Large intestine (tissue), 3 donors: ENCODE measurements at regions not wholly inside any gene's neighbourhood (a gene's known extent, or its start where the extent isn't known, plus 50 kb on each side); places are given as distances from the start of the nearest gene placed in this dataset.

ENCODE experiments used
- DNase-seq, 2 donors: peaks; one replicate each; pipeline versions ENCODE4 v3.0.0 to v3.0.0-alpha.2; 2013
- H3K27ac ChIP-seq: one replicate; pipeline ENCODE4 v1.5.1; 2013; ENCODE audit warnings: low read length
- H3K27me3 ChIP-seq: 2 replicates; pipeline ENCODE4 v1.6.1; 2013; ENCODE audit warnings: low read length; ENCODE audit not compliant: control insufficient read depth, insufficient read depth
- H3K36me3 ChIP-seq: 2 replicates; pipeline ENCODE4 v1.6.1; 2013; ENCODE audit warnings: low read length; ENCODE audit not compliant: control insufficient read depth, insufficient read depth
- H3K4me1 ChIP-seq: one replicate; pipeline ENCODE4 v1.6.1; 2013; ENCODE audit warnings: low read length; ENCODE audit not compliant: control insufficient read depth, insufficient read depth
- H3K4me3 ChIP-seq: one replicate; pipeline ENCODE4 v1.5.1; 2013; ENCODE audit warnings: low read length
- H3K9me3 ChIP-seq: one replicate; pipeline ENCODE4 v1.6.1; 2013; ENCODE audit warnings: mild to moderate bottlenecking, low read depth, low read length, moderate library complexity; ENCODE audit not compliant: control insufficient read depth
- WGBS: methylation state at CpG from one replicate; pipeline ENCODE4 v1.1.5; 2013; ENCODE audit warnings: low lambda C conversion rate; ENCODE audit not compliant: insufficient coverage; 5-methylcytosine and 5-hydroxymethylcytosine counted together

DNA sequence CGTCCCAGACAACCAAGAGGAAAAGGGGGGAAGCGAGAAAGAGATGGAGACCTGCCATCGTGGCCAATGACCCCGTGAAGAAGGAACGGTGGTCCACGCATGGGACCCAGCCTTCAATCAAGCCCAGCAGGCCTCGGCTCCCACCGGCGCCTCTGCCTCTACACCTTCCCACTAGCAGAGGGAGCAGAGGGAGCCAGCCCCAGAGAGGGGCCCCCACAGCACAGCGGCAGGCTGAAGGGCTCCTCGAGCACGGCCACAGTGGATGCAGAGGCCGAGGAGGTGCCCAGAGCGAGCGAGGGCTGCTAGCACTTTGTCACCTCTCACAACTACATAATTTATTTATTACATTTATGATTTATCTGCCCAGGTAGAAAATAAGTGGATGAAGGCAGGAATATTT is 68.4 kb upstream of the TOPAZ1 start:
- H3K4me3 ChIP-seq, result no peak overlapping the region
- DNase-seq, result no peak
- H3K27ac ChIP-seq, result no peak overlapping the region
- H3K4me1 ChIP-seq, result no peaks in the 10 kb centered on the region
- no peaks in the 10 kb centered on the region for H3K27me3 ChIP-seq
- H3K9me3 ChIP-seq, result peaks cover 3% of the 10 kb centered on the region
- WGBS, result no CpG with 5 or more reads among the region's 15 CpGs
- H3K36me3 ChIP-seq, result no peaks in the 10 kb centered on the region

DNA sequence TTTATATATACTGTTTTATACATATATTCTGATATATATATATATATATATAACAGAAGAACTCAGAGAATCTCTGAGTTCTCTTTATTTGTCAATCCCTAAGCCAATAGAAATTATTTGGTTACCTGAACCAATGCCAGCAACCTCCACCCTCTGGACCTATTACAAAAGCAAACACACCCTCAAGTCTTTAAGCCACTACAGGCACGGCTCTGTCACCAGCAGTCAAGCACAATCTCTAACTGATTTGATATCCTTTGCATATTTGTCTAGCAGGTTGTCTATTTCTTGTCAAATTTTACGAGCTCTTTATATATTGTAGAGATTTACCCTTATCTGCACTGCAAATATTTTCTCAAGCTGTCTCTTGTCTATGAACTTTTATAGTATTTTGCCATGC is 66.6 kb upstream of the TOPAZ1 start:
- H3K36me3 ChIP-seq, result no peaks in the 10 kb centered on the region
- WGBS, result 30% methylated on average over 1 of the region's 2 CpGs
- no peak for DNase-seq
- no peaks in the 10 kb centered on the region for H3K27me3 ChIP-seq
- no peaks in the 10 kb centered on the region for H3K4me1 ChIP-seq
- no peak overlapping the region for H3K4me3 ChIP-seq
- no peak overlapping the region for H3K27ac ChIP-seq
- peaks cover 3% of the 10 kb centered on the region for H3K9me3 ChIP-seq

DNA sequence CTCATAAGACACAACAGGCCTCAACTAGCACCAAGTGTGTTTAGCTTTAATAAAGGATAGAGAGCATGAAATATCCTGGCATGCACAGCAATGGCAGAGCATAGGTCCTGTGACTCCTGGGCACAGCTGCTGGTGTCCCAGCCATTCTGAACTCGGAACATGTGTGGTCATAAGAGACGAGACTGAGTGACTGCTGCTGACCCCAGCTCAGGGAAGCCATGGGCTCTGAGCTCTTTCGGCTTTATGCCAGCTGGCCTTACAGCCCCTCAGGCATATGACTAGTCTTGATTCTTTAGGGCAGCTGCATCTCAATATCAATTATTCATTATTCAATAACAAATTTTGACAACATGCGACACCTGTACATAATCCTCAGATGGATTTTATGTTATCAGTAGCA is 62.4 kb upstream of the TOPAZ1 start:
- Histone ChIP-seq H3K4me1 (no peaks in the 10 kb centered on the region), H3K4me3 (no peak overlapping the region), H3K27me3 (no peaks in the 10 kb centered on the region), H3K9me3 (no peaks in the 10 kb centered on the region), H3K27ac (no peak overlapping the region), H3K36me3 (no peaks in the 10 kb centered on the region)
- WGBS, result no CpG with 5 or more reads among the region's 4 CpGs
- no peak for DNase-seq

DNA sequence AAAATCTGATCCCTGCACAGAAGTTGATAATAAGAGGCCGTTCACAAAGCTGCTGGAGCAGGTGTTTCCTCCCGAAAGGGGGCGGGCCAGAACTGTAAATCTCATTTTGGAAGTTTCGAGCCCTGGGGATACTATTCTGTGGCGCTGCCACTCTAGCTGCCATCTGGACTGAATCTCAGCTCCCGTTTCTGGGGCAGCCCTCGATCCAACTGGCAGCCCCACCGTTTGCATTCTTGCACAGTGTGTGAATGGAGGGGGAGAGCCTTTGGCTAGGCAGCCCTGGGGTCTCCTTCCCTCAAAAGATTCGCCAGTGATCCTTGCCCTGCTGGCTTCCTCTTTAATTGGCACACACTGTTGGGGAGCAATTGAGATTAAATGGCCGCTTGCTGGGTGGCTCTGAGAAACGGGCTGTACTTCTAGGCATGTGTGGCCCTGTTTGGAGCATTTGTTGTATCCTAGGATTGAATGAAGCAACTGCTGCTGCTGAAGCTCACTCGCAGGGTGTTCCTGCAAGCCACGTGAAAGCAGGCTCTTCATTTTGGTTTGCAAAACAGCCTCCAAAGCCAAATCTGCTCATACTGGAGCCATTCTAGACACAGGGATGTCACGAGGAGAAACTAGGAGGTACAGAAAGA is 57.2 kb upstream of the TOPAZ1 start:
- no peaks in the 10 kb centered on the region for H3K27me3 ChIP-seq
- no CpG with 5 or more reads among the region's 14 CpGs for WGBS
- no peaks in the 10 kb centered on the region for H3K36me3 ChIP-seq
- no peak overlapping the region for H3K4me3 ChIP-seq
- peaks cover 3% of the 10 kb centered on the region for H3K4me1 ChIP-seq
- H3K27ac ChIP-seq, result no peak overlapping the region
- DNase-seq, result no peak
- no peaks in the 10 kb centered on the region for H3K9me3 ChIP-seq

DNA sequence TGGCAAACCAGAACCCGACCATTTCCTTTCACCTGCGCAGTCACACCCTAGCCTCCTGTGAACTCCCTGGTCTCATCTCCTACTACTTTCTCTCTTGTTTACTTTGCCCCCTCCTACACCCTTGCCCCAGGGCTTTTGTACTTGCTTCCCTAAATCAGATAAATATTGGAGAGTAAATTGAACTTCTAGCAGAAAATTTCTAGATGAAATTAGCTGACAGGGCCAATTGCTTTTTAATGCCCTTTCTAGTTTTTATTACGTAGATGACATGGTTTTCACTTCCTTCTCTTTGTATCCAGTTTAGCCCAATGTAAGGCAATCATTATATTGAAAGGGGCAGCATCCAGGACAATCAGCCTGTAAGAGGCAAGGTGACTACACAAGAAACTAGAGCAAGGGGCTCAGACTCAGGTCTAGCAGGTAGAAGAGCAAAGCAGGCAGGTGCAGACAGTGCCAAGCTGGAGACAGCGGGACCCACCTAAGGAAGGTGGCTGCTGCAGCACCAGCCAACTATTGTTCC is 56.2 kb upstream of the TOPAZ1 start:
- no peaks in the 10 kb centered on the region for H3K36me3 ChIP-seq
- peaks cover 3% of the 10 kb centered on the region for H3K4me1 ChIP-seq
- 71% methylated on average over 1 of the region's 4 CpGs for WGBS
- no peaks in the 10 kb centered on the region for H3K27me3 ChIP-seq
- no peak overlapping the region for H3K4me3 ChIP-seq
- H3K9me3 ChIP-seq, result no peaks in the 10 kb centered on the region
- DNase-seq, result no peak
- H3K27ac ChIP-seq, result no peak overlapping the region

DNA sequence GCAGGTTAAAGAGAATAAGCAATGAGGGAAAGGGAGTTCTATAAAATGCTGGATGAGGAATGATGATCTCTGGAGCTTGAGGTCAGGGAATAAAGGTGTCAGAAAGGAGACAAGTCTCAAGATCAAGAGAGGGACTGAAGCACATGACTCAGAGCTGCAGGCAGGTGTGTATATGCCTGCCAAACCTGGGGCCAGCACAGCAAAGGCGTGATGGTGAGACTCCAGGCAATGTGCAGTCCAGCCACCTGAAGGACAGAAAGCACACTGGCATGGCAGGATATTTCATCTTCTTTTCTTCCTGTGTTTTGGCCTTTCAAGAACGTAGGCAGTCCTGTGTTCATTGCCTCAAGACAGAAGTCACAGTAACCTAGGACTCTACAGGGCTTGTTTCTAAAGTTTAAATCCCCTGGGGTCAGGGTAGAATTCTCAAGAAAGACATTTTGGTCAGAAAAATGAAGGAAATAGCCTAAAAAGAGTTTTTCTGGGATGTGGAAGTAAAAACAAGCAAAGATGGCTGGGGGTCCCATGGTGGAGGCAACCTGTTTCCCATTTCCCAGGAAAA is 55.5 kb upstream of the TOPAZ1 start:
- Histone ChIP-seq H3K27ac (no peak overlapping the region), H3K9me3 (peaks cover 2% of the 10 kb centered on the region), H3K36me3 (no peaks in the 10 kb centered on the region), H3K27me3 (no peaks in the 10 kb centered on the region), H3K4me1 (peaks cover 3% of the 10 kb centered on the region), H3K4me3 (no peak overlapping the region)
- WGBS, result no CpG with 5 or more reads among the region's 2 CpGs
- peak in 1 of 2 donors; percentile 21 for DNase-seq

DNA sequence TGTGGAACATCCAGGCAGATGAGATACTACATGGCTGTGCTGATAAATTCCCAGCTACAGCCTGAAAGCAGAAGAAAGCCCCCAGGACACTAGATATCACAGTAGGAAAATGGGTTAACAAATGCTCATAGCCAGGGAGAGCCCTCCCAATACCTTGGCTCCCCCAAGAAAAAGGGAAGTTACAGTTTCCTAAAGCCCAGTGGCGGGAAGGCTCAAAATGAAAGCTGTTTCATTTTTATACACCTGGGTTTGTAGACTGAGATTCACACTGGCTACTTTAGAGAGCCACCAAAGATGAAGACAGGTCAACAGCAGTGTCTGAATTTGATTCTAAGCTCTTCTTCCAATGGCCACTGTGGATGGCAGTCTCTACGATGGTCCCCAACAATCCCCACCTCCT is 55.0 kb upstream of the TOPAZ1 start:
- Histone ChIP-seq H3K27me3 (no peaks in the 10 kb centered on the region), H3K36me3 (no peaks in the 10 kb centered on the region), H3K4me3 (no peak overlapping the region), H3K9me3 (peaks cover 5% of the 10 kb centered on the region), H3K27ac (no peak overlapping the region), H3K4me1 (peaks cover 3% of the 10 kb centered on the region)
- no peak for DNase-seq
- WGBS, result no CpG with 5 or more reads among the region's 2 CpGs
